Uterus (tissue), 2 donors: ENCODE measurements at regions not wholly inside any gene's neighbourhood (a gene's known extent, or its start where the extent isn't known, plus 50 kb on each side); places are given as distances from the start of the nearest gene placed in this dataset.

Experiments
- POLR2A ChIP-seq, 2 donors: fragments of 450-650 bp; IDR thresholded peaks; one replicate each; pipeline ENCODE4 v1.6.1; 2016; ENCODE audit warnings: antibody characterized with exemption in 2 of 2, mild to moderate bottlenecking in 1 of 2, moderate library complexity in 1 of 2
- TF ChIP-seq, protein P1 (sequence below), 4 experiments: fragments of 200-600 bp in 2 of 4; fragments of 450-650 bp in 2 of 4; sonication (generic) in 2 of 4; IDR thresholded peaks; one replicate each; pipeline ENCODE4 v1.5.1; 2016 to 2019; ENCODE audit warnings: antibody characterized with exemption in 4 of 4, mild to moderate bottlenecking in 2 of 4, moderate library complexity in 1 of 4

DNA sequence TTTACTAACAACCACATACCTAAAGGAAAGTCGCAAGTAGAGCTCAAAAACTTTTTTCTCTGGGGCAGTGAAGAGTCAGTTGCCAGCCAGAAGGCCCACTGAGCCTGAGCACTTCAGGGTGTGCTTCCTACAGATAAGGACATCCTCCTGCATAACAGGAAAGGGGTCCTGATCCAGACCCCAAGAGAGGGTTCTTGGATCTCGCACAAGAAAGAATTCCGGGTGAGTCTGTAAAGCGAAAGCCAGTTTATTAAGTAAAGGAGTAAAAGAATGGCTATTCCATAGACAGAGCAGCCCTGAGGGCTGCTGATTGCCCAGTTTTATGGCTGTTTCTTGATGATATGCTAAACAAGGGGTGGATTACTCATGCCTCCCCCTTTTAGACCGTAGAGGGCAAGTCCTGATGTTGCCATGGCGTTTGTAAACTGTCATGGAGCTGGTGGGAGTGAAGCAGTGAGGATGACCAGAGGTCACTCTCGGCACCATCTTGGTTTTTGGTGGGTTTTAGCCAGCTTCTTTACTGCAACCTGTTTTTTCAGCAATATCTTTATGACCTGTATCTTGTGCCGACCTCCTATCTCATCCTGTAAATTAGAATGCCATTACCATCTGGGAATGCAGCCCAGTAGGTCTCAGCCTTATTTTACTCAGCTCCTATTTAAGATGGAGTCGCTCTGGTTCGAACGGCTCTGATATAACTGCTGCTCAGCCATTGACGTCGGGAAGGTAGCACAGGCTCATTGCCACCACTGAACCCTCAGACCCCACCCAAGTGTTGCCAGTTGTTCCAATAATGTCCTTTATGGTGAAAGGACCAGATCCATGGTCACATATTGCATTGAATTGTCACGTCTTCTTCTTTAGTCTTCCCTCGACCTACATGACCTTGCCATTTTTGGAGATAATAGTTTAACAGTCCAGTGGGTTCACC, 96.6 kb upstream of the ERRFI1 start:
- no peak for TF ChIP-seq POLR2A (IDR thresholded peaks at IDR 0.05)
- TF ChIP-seq, protein P1, sequence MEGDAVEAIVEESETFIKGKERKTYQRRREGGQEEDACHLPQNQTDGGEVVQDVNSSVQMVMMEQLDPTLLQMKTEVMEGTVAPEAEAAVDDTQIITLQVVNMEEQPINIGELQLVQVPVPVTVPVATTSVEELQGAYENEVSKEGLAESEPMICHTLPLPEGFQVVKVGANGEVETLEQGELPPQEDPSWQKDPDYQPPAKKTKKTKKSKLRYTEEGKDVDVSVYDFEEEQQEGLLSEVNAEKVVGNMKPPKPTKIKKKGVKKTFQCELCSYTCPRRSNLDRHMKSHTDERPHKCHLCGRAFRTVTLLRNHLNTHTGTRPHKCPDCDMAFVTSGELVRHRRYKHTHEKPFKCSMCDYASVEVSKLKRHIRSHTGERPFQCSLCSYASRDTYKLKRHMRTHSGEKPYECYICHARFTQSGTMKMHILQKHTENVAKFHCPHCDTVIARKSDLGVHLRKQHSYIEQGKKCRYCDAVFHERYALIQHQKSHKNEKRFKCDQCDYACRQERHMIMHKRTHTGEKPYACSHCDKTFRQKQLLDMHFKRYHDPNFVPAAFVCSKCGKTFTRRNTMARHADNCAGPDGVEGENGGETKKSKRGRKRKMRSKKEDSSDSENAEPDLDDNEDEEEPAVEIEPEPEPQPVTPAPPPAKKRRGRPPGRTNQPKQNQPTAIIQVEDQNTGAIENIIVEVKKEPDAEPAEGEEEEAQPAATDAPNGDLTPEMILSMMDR (IDR thresholded peaks at IDR 0.05), result no peak
